ENCODE measurements at regions not wholly inside any gene's neighbourhood (a gene's known extent, or its start where the extent isn't known, plus 50 kb on each side); places are given as distances from the start of the nearest gene placed in this dataset.
A peak's percentile ranks its signal among the peaks of the same experiment; 100 is the strongest.

GRCh38 chr20:63106108-63106764 is 99.5 kb upstream of the BHLHE23 start:
- peaks cover 0 to 35% (median 6%) of the 10 kb centered on the region in 3 donors for H3K4me1 ChIP-seq
- H3K36me3 ChIP-seq = no peaks in the 10 kb centered on the region
- peak overlapping the region in 3 of 4 donors; percentile 66 to 70 (median 68) for H3K27ac ChIP-seq
- H3K9me3 ChIP-seq = peaks cover 0 to 15% (median 0%) of the 10 kb centered on the region in 3 donors
- WGBS, 2 donors (ENCODE audit: low coverage in 1 of 2) = 0 to 59% methylated on average over 1 to 6 of the region's 15 CpGs
- TF ChIP-seq POLR2A (IDR thresholded peaks at IDR 0.05) = no peak
- TF ChIP-seq POLR2AphosphoS5 (IDR thresholded peaks at IDR 0.05) = peak; percentile 40
- peak; percentile 70 for ATAC-seq
- no peak overlapping the region for H3K4me3 ChIP-seq
- peaks cover under 1% of the 10 kb centered on the region for H3K27me3 ChIP-seq

GRCh38 chr20:63105211-63106107 is 98.7 kb upstream of the BHLHE23 start:
- TF ChIP-seq EP300 (IDR thresholded peaks at IDR 0.05) = no peak
- TF ChIP-seq POLR2AphosphoS5 (IDR thresholded peaks at IDR 0.05) = no peak
- no peak for TF ChIP-seq CTCF (IDR thresholded peaks at IDR 0.05)
- no peak for TF ChIP-seq POLR2A (IDR thresholded peaks at IDR 0.05)
- peaks cover 8% of the 10 kb centered on the region for H3K27me3 ChIP-seq
- H3K36me3 ChIP-seq = no peaks in the 10 kb centered on the region
- peaks cover 0 to 35% (median 6%) of the 10 kb centered on the region in 3 donors for H3K4me1 ChIP-seq
- peak overlapping the region in 3 of 4 donors; percentile 66 to 70 (median 68) for H3K27ac ChIP-seq
- whole genome bisulfite sequencing, 2 donors (ENCODE audit: low coverage in 1 of 2) = 63% methylated on average over 8 of the region's 32 CpGs; no CpG with 5 or more reads in 1 of the 2 donors
- no peak for ATAC-seq
- H3K4me3 ChIP-seq = no peak overlapping the region
- peaks cover 0 to 9% (median 0%) of the 10 kb centered on the region in 3 donors for H3K9me3 ChIP-seq

GRCh38 chr20:63104312-63105181 is 97.8 kb upstream of the BHLHE23 start:
- TF ChIP-seq CTCF (IDR thresholded peaks at IDR 0.05) (no peak), EP300 (IDR thresholded peaks at IDR 0.05) (no peak), POLR2AphosphoS5 (IDR thresholded peaks at IDR 0.05) (no peak), POLR2A (IDR thresholded peaks at IDR 0.05) (no peak)
- H3K4me1 ChIP-seq = peaks cover 0 to 35% (median 6%) of the 10 kb centered on the region in 3 donors
- H3K4me3 ChIP-seq = no peak overlapping the region
- H3K9me3 ChIP-seq = peaks cover 0 to 9% (median 0%) of the 10 kb centered on the region in 3 donors
- peaks cover 18% of the 10 kb centered on the region for H3K27me3 ChIP-seq
- H3K36me3 ChIP-seq = no peaks in the 10 kb centered on the region
- no peak overlapping the region for H3K27ac ChIP-seq
- whole genome bisulfite sequencing, 2 donors (ENCODE audit: low coverage in 1 of 2) = 78 to 83% methylated on average over 4 to 5 of the region's 19 CpGs
- ATAC-seq = no peak

- peak in 1 of 2 donors; percentile 4 for TF ChIP-seq POLR2A (IDR thresholded peaks at IDR 0.05)
- TF ChIP-seq CTCF (IDR thresholded peaks at IDR 0.05) = no peak
- TF ChIP-seq EP300 (IDR thresholded peaks at IDR 0.05) = no peak
- H3K9me3 ChIP-seq = peaks cover 0 to 9% (median 0%) of the 10 kb centered on the region in 3 donors
- peaks cover 26% of the 10 kb centered on the region for H3K27me3 ChIP-seq
- no peak for ATAC-seq
- no peak overlapping the region for H3K27ac ChIP-seq
- no peak overlapping the region for H3K4me3 ChIP-seq
- H3K36me3 ChIP-seq = no peaks in the 10 kb centered on the region
- WGBS, 2 donors (ENCODE audit: low coverage in 1 of 2) = 65 to 100% methylated on average over 1 to 6 of the region's 21 CpGs
- H3K4me1 ChIP-seq = peaks cover 0 to 35% (median 6%) of the 10 kb centered on the region in 3 donors
These were observed 96.9 kb upstream of the BHLHE23 start for GRCh38 chr20:63103402-63104311.
